ENCODE measurements at regions not wholly inside any gene's neighbourhood (a gene's known extent, or its start where the extent isn't known, plus 50 kb on each side); places are given as distances from the start of the nearest gene placed in this dataset.

DNA sequence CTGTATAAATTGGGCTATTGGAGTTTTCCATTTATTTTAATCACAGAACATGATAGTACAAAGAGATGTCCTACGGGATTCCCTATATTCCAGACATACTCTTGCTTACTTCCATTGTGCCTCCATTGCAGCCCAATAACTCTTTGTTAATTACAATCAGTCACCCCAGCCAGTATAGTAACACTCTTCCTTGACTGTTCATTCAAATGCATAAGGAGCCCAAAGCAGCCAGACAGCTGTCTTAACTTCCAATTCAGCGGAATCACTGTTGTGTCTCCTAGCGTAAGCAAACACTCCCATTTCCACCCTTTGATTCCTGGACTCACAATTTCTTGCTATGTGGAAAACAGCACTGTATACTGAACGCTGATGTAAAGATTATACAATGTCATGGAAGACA is 942.3 kb downstream of the TAF11L14 start:
- H3K27ac Mint-ChIP-seq = no peak overlapping the region
- Histone ChIP-seq H3K4me2 (peak overlapping the region; percentile 16; the same call in 1 of the 2 replicates), H3K36me3 (ENCODE audit: insufficient read depth) (no peaks in the 10 kb centered on the region), H3F3A (replicated peaks; ENCODE audit: low read depth) (no peaks in the 10 kb centered on the region), H2AFZ (no peak overlapping the region), H3K9me2 (ENCODE audit: insufficient read depth) (peaks cover 7% of the 10 kb centered on the region; the same call in 1 of the 2 replicates), H3K27me3 (ENCODE audit: insufficient read depth) (no peaks in the 10 kb centered on the region), H4K20me1 (replicated peaks; ENCODE audit: insufficient read depth) (no peaks in the 10 kb centered on the region), H3K4me3 (no peak overlapping the region), H3K4me1 (ENCODE audit: insufficient read depth) (peaks cover 8% of the 10 kb centered on the region), H3K79me2 (replicated peaks; ENCODE audit: insufficient read depth) (no peaks in the 10 kb centered on the region), H3K27ac (ENCODE audit: low read depth) (no peak overlapping the region)
- H3K36me3 Mint-ChIP-seq (ENCODE audit: low read depth) = no peaks in the 10 kb centered on the region
- TF ChIP-seq ZNF331 (CRISPR knock-in tag; IDR thresholded peaks at IDR 0.05; ENCODE audit: low read depth) (no peak), EZH2phosphoT487 (IDR thresholded peaks at IDR 0.05; ENCODE audit: unreplicated experiment) (no peak), POLR2AphosphoS5 (IDR thresholded peaks at IDR 0.05; ENCODE audit: low read depth) (no peak), CREB1 (CRISPR knock-in tag; IDR thresholded peaks at IDR 0.05; ENCODE audit: low read depth) (no peak), STAT1 (IDR thresholded peaks at IDR 0.05; ENCODE audit: unreplicated experiment) (no peak), JUNB (IDR thresholded peaks at IDR 0.05; ENCODE audit: unreplicated experiment) (no peak), NANOG (IDR thresholded peaks at IDR 0.05; ENCODE audit: borderline replicate concordance) (no peak), ZNF114 (CRISPR knock-in tag; IDR thresholded peaks at IDR 0.05) (no peak)
- TF ChIP-seq, protein P1, sequence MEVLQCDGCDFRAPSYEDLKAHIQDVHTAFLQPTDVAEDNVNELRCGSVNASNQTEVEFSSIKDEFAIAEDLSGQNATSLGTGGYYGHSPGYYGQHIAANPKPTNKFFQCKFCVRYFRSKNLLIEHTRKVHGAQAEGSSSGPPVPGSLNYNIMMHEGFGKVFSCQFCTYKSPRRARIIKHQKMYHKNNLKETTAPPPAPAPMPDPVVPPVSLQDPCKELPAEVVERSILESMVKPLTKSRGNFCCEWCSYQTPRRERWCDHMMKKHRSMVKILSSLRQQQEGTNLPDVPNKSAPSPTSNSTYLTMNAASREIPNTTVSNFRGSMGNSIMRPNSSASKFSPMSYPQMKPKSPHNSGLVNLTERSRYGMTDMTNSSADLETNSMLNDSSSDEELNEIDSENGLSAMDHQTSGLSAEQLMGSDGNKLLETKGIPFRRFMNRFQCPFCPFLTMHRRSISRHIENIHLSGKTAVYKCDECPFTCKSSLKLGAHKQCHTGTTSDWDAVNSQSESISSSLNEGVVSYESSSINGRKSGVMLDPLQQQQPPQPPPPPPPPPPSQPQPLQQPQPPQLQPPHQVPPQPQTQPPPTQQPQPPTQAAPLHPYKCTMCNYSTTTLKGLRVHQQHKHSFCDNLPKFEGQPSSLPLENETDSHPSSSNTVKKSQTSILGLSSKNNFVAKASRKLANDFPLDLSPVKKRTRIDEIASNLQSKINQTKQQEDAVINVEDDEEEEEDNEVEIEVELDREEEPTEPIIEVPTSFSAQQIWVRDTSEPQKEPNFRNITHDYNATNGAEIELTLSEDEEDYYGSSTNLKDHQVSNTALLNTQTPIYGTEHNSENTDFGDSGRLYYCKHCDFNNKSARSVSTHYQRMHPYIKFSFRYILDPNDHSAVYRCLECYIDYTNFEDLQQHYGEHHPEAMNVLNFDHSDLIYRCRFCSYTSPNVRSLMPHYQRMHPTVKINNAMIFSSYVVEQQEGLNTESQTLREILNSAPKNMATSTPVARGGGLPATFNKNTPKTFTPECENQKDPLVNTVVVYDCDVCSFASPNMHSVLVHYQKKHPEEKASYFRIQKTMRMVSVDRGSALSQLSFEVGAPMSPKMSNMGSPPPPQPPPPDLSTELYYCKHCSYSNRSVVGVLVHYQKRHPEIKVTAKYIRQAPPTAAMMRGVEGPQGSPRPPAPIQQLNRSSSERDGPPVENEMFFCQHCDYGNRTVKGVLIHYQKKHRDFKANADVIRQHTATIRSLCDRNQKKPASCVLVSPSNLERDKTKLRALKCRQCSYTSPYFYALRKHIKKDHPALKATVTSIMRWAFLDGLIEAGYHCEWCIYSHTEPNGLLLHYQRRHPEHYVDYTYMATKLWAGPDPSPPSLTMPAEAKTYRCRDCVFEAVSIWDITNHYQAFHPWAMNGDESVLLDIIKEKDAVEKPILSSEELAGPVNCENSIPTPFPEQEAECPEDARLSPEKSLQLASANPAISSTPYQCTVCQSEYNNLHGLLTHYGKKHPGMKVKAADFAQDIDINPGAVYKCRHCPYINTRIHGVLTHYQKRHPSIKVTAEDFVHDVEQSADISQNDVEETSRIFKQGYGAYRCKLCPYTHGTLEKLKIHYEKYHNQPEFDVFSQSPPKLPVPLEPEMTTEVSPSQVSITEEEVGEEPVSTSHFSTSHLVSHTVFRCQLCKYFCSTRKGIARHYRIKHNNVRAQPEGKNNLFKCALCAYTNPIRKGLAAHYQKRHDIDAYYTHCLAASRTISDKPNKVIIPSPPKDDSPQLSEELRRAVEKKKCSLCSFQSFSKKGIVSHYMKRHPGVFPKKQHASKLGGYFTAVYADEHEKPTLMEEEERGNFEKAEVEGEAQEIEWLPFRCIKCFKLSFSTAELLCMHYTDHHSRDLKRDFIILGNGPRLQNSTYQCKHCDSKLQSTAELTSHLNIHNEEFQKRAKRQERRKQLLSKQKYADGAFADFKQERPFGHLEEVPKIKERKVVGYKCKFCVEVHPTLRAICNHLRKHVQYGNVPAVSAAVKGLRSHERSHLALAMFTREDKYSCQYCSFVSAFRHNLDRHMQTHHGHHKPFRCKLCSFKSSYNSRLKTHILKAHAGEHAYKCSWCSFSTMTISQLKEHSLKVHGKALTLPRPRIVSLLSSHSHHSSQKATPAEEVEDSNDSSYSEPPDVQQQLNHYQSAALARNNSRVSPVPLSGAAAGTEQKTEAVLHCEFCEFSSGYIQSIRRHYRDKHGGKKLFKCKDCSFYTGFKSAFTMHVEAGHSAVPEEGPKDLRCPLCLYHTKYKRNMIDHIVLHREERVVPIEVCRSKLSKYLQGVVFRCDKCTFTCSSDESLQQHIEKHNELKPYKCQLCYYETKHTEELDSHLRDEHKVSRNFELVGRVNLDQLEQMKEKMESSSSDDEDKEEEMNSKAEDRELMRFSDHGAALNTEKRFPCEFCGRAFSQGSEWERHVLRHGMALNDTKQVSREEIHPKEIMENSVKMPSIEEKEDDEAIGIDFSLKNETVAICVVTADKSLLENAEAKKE (CRISPR knock-in tag; IDR thresholded peaks at IDR 0.05) = no peak
- TF ChIP-seq, protein P2, sequence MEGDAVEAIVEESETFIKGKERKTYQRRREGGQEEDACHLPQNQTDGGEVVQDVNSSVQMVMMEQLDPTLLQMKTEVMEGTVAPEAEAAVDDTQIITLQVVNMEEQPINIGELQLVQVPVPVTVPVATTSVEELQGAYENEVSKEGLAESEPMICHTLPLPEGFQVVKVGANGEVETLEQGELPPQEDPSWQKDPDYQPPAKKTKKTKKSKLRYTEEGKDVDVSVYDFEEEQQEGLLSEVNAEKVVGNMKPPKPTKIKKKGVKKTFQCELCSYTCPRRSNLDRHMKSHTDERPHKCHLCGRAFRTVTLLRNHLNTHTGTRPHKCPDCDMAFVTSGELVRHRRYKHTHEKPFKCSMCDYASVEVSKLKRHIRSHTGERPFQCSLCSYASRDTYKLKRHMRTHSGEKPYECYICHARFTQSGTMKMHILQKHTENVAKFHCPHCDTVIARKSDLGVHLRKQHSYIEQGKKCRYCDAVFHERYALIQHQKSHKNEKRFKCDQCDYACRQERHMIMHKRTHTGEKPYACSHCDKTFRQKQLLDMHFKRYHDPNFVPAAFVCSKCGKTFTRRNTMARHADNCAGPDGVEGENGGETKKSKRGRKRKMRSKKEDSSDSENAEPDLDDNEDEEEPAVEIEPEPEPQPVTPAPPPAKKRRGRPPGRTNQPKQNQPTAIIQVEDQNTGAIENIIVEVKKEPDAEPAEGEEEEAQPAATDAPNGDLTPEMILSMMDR (conservative IDR thresholded peaks at IDR 0.05; ENCODE audit: low read depth in 2 of 2) = no peak
- TF ChIP-seq, protein P3, sequence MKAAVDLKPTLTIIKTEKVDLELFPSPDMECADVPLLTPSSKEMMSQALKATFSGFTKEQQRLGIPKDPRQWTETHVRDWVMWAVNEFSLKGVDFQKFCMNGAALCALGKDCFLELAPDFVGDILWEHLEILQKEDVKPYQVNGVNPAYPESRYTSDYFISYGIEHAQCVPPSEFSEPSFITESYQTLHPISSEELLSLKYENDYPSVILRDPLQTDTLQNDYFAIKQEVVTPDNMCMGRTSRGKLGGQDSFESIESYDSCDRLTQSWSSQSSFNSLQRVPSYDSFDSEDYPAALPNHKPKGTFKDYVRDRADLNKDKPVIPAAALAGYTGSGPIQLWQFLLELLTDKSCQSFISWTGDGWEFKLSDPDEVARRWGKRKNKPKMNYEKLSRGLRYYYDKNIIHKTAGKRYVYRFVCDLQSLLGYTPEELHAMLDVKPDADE (IDR thresholded peaks at IDR 0.05) = no peak
- TF ChIP-seq, protein P4, sequence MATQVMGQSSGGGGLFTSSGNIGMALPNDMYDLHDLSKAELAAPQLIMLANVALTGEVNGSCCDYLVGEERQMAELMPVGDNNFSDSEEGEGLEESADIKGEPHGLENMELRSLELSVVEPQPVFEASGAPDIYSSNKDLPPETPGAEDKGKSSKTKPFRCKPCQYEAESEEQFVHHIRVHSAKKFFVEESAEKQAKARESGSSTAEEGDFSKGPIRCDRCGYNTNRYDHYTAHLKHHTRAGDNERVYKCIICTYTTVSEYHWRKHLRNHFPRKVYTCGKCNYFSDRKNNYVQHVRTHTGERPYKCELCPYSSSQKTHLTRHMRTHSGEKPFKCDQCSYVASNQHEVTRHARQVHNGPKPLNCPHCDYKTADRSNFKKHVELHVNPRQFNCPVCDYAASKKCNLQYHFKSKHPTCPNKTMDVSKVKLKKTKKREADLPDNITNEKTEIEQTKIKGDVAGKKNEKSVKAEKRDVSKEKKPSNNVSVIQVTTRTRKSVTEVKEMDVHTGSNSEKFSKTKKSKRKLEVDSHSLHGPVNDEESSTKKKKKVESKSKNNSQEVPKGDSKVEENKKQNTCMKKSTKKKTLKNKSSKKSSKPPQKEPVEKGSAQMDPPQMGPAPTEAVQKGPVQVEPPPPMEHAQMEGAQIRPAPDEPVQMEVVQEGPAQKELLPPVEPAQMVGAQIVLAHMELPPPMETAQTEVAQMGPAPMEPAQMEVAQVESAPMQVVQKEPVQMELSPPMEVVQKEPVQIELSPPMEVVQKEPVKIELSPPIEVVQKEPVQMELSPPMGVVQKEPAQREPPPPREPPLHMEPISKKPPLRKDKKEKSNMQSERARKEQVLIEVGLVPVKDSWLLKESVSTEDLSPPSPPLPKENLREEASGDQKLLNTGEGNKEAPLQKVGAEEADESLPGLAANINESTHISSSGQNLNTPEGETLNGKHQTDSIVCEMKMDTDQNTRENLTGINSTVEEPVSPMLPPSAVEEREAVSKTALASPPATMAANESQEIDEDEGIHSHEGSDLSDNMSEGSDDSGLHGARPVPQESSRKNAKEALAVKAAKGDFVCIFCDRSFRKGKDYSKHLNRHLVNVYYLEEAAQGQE (IDR thresholded peaks at IDR 0.05; ENCODE audit: unreplicated experiment) = no peak
- peaks cover 4% of the 10 kb centered on the region; the same call in 2 of the 3 replicates for H3K4me1 Mint-ChIP-seq
- ATAC-seq (peak; percentile 35), DNase-seq (ENCODE audit: low spot score) (peak; percentile 25)
- no peaks in the 10 kb centered on the region for H3K9me3 Mint-ChIP-seq
- no peak overlapping the region for H3K4me3 Mint-ChIP-seq
- no peaks in the 10 kb centered on the region for H3K27me3 Mint-ChIP-seq (ENCODE audit: insufficient read depth, low read depth, poor library complexity)
